ENCODE measurements at regions not wholly inside any gene's neighbourhood (a gene's known extent, or its start where the extent isn't known, plus 50 kb on each side); places are given as distances from the start of the nearest gene placed in this dataset.

GRCh38 chr4:24042094-24042493 lies 152.2 kb upstream of the PPARGC1A start (continued):
- TF ChIP-seq TBP (IDR thresholded peaks at IDR 0.05; ENCODE audit: low read depth, low read length), result no peak

- Histone ChIP-seq H2AFZ (ENCODE audit: low read length) (no peak overlapping the region), H4K20me1 (replicated peaks in 1 of 2; ENCODE audit: control insufficient read depth in 1 of 2, insufficient read depth in 2 of 2, low read length in 2 of 2) (no peaks in the 10 kb centered on the region), H2BK12ac (ENCODE audit: low read depth, low read length) (no peak overlapping the region), H4K8ac (ENCODE audit: extremely low read depth, insufficient read depth, low read length) (no peak overlapping the region), H4K5ac (ENCODE audit: insufficient read length, low read depth, low read length) (no peak overlapping the region), H2BK20ac (ENCODE audit: low read length) (no peak overlapping the region), H3K4me1 (replicated peaks in 1 of 4; ENCODE audit: control insufficient read depth in 3 of 4, insufficient read depth in 4 of 4, low read length in 3 of 4) (no peaks in the 10 kb centered on the region), H3K36me3 (ENCODE audit: control insufficient read depth in 2 of 4, insufficient read depth in 4 of 4, low read length in 3 of 4) (no peaks in the 10 kb centered on the region), H3K79me1 (ENCODE audit: low read depth, low read length) (no peaks in the 10 kb centered on the region), H3K27ac (ENCODE audit: low read depth, low read length) (no peak overlapping the region), H2BK15ac (ENCODE audit: low read length) (no peak overlapping the region), H3K4me3 (ENCODE audit: extremely low read depth in 1 of 4, insufficient read depth in 2 of 4, low read depth in 3 of 4, low read length in 4 of 4) (no peak overlapping the region), H3K9me3 (ENCODE audit: insufficient read depth in 2 of 2, low read depth in 1 of 2, low read length in 1 of 2) (no peaks in the 10 kb centered on the region), H3K27me3 (replicated peaks in 1 of 4; ENCODE audit: control insufficient read depth in 3 of 4, extremely low read depth in 1 of 4, insufficient read depth in 3 of 4, low read length in 3 of 4) (no peaks in the 10 kb centered on the region), H3K4me2 (ENCODE audit: insufficient read depth in 1 of 2, low read depth in 2 of 2, low read length in 2 of 2) (no peak overlapping the region), H3K14ac (ENCODE audit: insufficient read length) (no peak overlapping the region), H3K23ac (ENCODE audit: insufficient read length) (no peak overlapping the region), H3K9ac (replicated peaks in 1 of 4; ENCODE audit: extremely low read depth in 1 of 4, low read depth in 3 of 4, low read length in 3 of 4) (no peak overlapping the region), H3K56ac (replicated peaks; ENCODE audit: insufficient read length, low read depth, low read length) (no peak overlapping the region), H4K91ac (replicated peaks; ENCODE audit: insufficient read length, low read length) (no peak overlapping the region), H3K18ac (ENCODE audit: extremely low read depth, low read length) (no peak overlapping the region), H2BK120ac (replicated peaks; ENCODE audit: low read depth, low read length) (no peak overlapping the region), H3K79me2 (ENCODE audit: control insufficient read depth in 1 of 2, insufficient read depth in 2 of 2, low read length in 2 of 2) (no peaks in the 10 kb centered on the region), H2BK5ac (ENCODE audit: low read depth, low read length) (no peak overlapping the region), H3K23me2 (ENCODE audit: low read depth, low read length) (no peaks in the 10 kb centered on the region), H2AK5ac (ENCODE audit: low read depth, low read length) (no peak overlapping the region), H3K4ac (replicated peaks; ENCODE audit: insufficient read length, low read depth, low read length) (no peak overlapping the region)
- TF ChIP-seq RNF2 (IDR thresholded peaks at IDR 0.05; ENCODE audit: borderline replicate concordance, low read depth, low read length, missing control alignments, poor library complexity, severe bottlenecking) (no peak), MAX (IDR thresholded peaks at IDR 0.05) (no peak), SAP30 (IDR thresholded peaks at IDR 0.05; ENCODE audit: insufficient read depth, insufficient replicate concordance, low read length) (no peak), SRF (IDR thresholded peaks at IDR 0.05; ENCODE audit: low read depth, low read length) (no peak), YY1 (IDR thresholded peaks at IDR 0.05; ENCODE audit: low read depth, low read length) (no peak), KDM1A (IDR thresholded peaks at IDR 0.05; ENCODE audit: borderline replicate concordance, low read length) (no peak), TAF1 (IDR thresholded peaks at IDR 0.05; ENCODE audit: low read depth, low read length) (no peak), USF2 (IDR thresholded peaks at IDR 0.05; ENCODE audit: low read length) (no peak)
- FAIRE-seq (no peak), DNase-seq (ENCODE audit: low read depth in 1 of 2, low spot score in 2 of 2) (no peak)
- WGBS, 2 experiments (ENCODE audit: extremely low coverage in 1 of 2, insufficient coverage in 1 of 2, insufficient read length in 1 of 2, insufficient replicate concordance in 2 of 2, low coverage in 1 of 2, low lambda C conversion rate in 2 of 2, missing lambda C conversion rate in 1 of 2), result 86 to 100% methylated on average over 1 to 3 of the region's 3 CpGs
- ChIA-PET POLR2A (ENCODE audit: partially characterized antibody) (no interaction called here), CTCF (ENCODE audit: partially characterized antibody) (interaction anchor here (0.8 to 1.3 kb wide), 2 partner anchors 19 to 74 kb away, joined by 3 read pairs; no protein-coding TSS in a partner anchor)
Measured at GRCh38 chr4:24040811-24041210, 151.0 kb upstream of the PPARGC1A start.
